GM12878 (cell line): ENCODE measurements at regions not wholly inside any gene's neighbourhood (a gene's known extent, or its start where the extent isn't known, plus 50 kb on each side); places are given as distances from the start of the nearest gene placed in this dataset.

Experiments used
- CTCF ChIP-seq, 3 experiments: IDR thresholded peaks in 2 of 3; conservative IDR thresholded peaks in 1 of 3; 2 replicates each; pipeline ENCODE4 v1.5.1; 2011; ENCODE audit warnings: low read depth in 3 of 3, low read length in 3 of 3, mild to moderate bottlenecking in 3 of 3, control low read depth in 2 of 3, moderate library complexity in 2 of 3, inconsistent platforms in 1 of 3, mixed read lengths in 1 of 3; ENCODE audit not compliant: control insufficient read depth in 2 of 3, insufficient read depth in 1 of 3; ENCODE audit errors: extremely low read depth in 1 of 3
- E4F1 ChIP-seq: fragments of 450-650 bp; IDR thresholded peaks from 2 replicates; pipeline ENCODE4 v1.6.1; 2018; ENCODE audit warnings: borderline replicate concordance, mild to moderate bottlenecking; ENCODE audit not compliant: partially characterized antibody

DNA sequence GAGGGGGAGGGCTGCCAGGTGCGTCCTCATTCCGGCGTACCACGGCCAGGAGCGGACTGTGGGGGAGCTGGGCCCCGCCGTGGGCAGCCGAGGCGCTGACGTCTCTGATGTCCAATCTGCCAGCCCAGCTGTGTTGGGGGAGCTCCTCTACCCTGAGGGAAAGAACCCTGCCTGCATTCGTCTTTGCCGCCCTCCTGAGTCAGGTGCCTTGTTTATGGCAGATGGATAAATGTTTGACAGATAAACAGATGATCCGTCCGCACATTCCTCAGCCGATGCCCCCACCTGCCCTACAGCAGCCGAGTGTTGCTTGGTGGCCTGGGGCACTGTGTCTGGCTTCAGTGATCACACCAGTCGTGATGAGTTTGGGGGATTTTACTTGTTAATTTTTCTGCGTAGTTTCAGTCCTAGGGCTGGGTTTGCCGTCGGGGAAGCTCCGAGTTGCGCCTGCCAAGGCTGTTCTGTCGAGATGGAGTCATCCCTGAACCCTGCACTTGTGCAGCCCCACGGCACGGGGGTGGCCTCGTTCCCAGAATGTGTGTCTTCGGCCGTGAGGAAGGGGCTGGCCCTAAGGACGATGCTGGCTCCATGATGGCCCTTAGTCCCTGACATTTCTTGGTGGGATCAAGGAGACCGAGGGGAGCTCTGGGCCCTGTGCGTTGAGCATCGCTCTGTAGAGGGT, 1083.9 kb downstream of the BRD1 start:
- TF ChIP-seq CTCF (IDR thresholded peaks at IDR 0.05 in 2 of 3, conservative IDR thresholded peaks at IDR 0.05 in 1 of 3; ENCODE audit: control insufficient read depth in 2 of 3, extremely low read depth in 1 of 3, insufficient read depth in 1 of 3, low read depth in 3 of 3, low read length in 3 of 3) (no peak), E4F1 (no peak)
